Esophagus squamous epithelium (tissue), 5 donors: ENCODE measurements at regions not wholly inside any gene's neighbourhood (a gene's known extent, or its start where the extent isn't known, plus 50 kb on each side); places are given as distances from the start of the nearest gene placed in this dataset.

Source experiments
- DNase-seq: peaks from one replicate; lab custom pipeline; 2025; lab: John Stamatoyannopoulos, UW
- H3K27ac ChIP-seq, 4 donors: fragments of 200-600 bp; sonication (generic); one replicate each; pipeline ENCODE4 v1.5.1; 2016 to 2019; ENCODE audit warnings: mild to moderate bottlenecking in 1 of 4
- H3K27me3 ChIP-seq, 4 donors: fragments of 200-600 bp; sonication (generic); 1 replicate in 3 of 4; 2 replicates in 1 of 4; pipeline versions ENCODE4 v1.5.1 to v1.6.0; 2017 to 2021; ENCODE audit warnings: antibody characterized with exemption in 1 of 4
- H3K36me3 ChIP-seq, 3 donors: fragments of 200-600 bp; sonication (generic); one replicate each; pipeline ENCODE4 v1.5.1; 2016 to 2019
- H3K4me1 ChIP-seq, 3 donors: fragments of 200-600 bp; sonication (generic); one replicate each; pipeline ENCODE4 v1.5.1; 2017 to 2019
- H3K4me3 ChIP-seq, 4 donors: fragments of 200-600 bp; sonication (generic); 1 replicate in 3 of 4; 2 replicates in 1 of 4; pipeline ENCODE4 v1.5.1; 2016 to 2019; ENCODE audit warnings: mild to moderate bottlenecking in 2 of 4, moderate library complexity in 1 of 4
- H3K9me3 ChIP-seq, 3 donors: fragments of 200-600 bp; sonication (generic); one replicate each; pipeline ENCODE4 v1.5.1; 2016 to 2019
- POLR2A ChIP-seq, 4 donors: fragments of 450-650 bp; IDR thresholded peaks; one replicate each; pipeline ENCODE4 v1.6.1; 2017; ENCODE audit warnings: antibody characterized with exemption in 4 of 4, mild to moderate bottlenecking in 4 of 4, moderate library complexity in 3 of 4
- WGBS, 2 donors: methylation state at CpG; one replicate each; pipeline ENCODE4 v1.1.5; 2018; 5-methylcytosine and 5-hydroxymethylcytosine counted together
- intact Hi-C: fragments of 100-400 bp; cut with DNase I; formaldehyde crosslinking; loops from one replicate; pipeline ENCODE4 v1.15.0; 2022
- TF ChIP-seq, protein P1 (sequence below), 6 experiments: fragments of 450-650 bp in 4 of 6; fragments of 200-600 bp in 2 of 6; sonication (generic) in 2 of 6; IDR thresholded peaks; one replicate each; pipeline ENCODE4 v1.5.1; 2016 to 2019; ENCODE audit warnings: antibody characterized with exemption in 6 of 6, mild to moderate bottlenecking in 4 of 6, moderate library complexity in 4 of 6
- donor health status: DM: yes; HTN: yes; CAD: no.

DNA sequence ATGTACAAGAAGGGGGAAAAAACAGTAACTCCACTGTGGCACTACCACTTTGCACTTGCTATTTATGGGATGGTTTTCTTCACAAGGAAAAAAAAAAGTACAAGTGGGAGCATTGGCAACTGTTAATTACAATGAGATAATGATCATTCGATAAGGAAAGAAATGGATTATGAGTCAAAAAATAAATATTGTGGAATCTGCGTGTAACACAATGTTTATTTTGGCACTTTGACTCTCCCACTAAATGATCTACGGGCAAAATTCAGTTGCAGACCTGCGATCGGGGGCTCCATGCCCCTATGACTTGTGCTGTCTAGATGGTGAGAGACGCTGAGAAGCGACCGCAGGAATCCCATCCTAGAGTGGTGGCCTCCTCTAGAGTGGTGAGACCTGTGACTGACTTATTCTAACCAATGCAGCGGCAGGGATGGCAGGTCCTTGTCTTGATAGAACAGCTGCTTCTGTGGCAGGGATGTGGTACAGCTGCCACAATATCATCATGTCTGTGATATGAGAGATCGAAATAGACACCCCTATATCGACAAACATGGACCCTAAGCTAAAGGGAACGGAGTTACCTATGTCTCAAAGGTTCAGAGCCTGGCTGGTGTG is 345.0 kb upstream of the KLF6 start:
- intact Hi-C loops, result no loop called here
- DNase-seq, result no peak
- H3K27me3 ChIP-seq, result no peaks in the 10 kb centered on the region
- peak overlapping the region in 2 of 4 donors; percentile 68 for H3K27ac ChIP-seq
- no peak overlapping the region for H3K4me3 ChIP-seq
- H3K4me1 ChIP-seq, result peaks cover 3 to 39% (median 4%) of the 10 kb centered on the region in 3 donors
- peaks cover 0 to 18% (median 10%) of the 10 kb centered on the region in 3 donors for H3K9me3 ChIP-seq
- H3K36me3 ChIP-seq, result no peaks in the 10 kb centered on the region
- TF ChIP-seq, protein P1, sequence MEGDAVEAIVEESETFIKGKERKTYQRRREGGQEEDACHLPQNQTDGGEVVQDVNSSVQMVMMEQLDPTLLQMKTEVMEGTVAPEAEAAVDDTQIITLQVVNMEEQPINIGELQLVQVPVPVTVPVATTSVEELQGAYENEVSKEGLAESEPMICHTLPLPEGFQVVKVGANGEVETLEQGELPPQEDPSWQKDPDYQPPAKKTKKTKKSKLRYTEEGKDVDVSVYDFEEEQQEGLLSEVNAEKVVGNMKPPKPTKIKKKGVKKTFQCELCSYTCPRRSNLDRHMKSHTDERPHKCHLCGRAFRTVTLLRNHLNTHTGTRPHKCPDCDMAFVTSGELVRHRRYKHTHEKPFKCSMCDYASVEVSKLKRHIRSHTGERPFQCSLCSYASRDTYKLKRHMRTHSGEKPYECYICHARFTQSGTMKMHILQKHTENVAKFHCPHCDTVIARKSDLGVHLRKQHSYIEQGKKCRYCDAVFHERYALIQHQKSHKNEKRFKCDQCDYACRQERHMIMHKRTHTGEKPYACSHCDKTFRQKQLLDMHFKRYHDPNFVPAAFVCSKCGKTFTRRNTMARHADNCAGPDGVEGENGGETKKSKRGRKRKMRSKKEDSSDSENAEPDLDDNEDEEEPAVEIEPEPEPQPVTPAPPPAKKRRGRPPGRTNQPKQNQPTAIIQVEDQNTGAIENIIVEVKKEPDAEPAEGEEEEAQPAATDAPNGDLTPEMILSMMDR (IDR thresholded peaks at IDR 0.05), result no peak
- TF ChIP-seq POLR2A (IDR thresholded peaks at IDR 0.05), result no peak
- 83 to 85% methylated on average over 11 to 12 of the region's 12 CpGs for WGBS, 2 donors

DNA sequence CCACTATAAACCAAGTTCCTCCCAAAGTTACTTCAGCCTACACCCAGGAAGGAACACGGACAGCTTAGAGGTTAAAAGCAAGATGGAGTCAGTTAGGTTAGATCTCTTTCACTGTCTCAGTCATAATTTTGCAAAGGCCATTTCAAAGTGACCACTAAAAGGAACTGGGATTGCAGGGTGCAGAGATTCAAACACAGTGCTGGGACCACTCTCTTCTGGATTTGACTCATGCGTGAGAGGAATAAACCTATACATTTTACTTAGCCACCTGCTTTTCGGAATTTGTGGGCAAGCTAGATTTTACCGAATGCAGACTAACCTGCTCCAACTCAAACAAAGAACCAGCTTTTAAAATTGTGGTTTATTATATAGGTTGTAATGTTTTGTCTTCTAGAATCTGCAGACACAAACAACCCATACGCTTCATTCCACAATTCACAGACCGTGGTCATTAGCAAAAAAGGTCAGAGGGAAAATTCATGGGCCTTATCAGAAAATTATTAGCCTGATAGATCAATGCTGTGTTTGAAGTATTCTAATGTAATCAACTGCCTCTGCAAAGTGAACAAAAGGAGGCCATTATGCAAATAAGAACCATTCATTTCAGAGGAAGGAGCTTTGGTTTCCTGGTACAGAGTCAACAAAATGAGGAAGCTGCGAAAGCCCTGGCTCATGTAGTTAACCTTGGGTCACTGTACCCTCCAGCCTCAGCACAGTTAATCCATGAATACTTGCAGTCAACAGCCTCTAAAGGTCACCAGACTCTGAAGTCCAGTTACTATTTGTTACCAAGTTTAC is 342.7 kb upstream of the KLF6 start:
- DNase-seq, result no peak
- peak in 1 of 4 donors; percentile 18 for TF ChIP-seq POLR2A (IDR thresholded peaks at IDR 0.05)
- TF ChIP-seq, protein P1 (IDR thresholded peaks at IDR 0.05), result no peak
- WGBS, 2 donors, result 71 to 77% methylated on average over 7 of the region's 7 CpGs
- intact Hi-C loops, result no loop called here
- peak overlapping the region in 2 of 4 donors; percentile 14 to 30 for H3K27ac ChIP-seq
- peaks cover 0 to 21% (median 15%) of the 10 kb centered on the region in 3 donors for H3K9me3 ChIP-seq
- no peaks in the 10 kb centered on the region for H3K36me3 ChIP-seq
- H3K27me3 ChIP-seq, result no peaks in the 10 kb centered on the region
- peaks cover 3 to 39% (median 4%) of the 10 kb centered on the region in 3 donors for H3K4me1 ChIP-seq
- H3K4me3 ChIP-seq, result no peak overlapping the region

DNA sequence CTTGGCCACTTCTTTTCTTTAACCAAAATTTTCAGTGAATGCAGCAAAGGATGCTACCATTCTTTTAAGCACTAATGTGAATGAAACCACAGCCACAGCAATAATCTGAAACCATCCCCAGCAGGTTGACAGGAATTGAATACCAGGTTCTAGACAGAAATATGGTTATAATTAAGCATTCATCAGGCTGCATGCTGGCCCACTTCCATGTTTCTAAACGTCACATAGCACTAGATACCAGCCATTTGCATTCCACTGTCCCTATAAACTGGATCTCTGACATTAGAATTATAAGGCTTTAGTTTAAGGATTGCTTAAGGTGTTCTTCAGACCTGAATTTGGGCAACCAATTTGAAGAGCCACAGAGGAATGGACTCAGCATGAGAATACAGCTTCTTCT is 340.8 kb upstream of the KLF6 start:
- 50 to 71% methylated on average over 1 of the region's 1 CpG for WGBS, 2 donors
- H3K4me1 ChIP-seq, result peaks cover 0 to 25% (median 6%) of the 10 kb centered on the region in 3 donors
- intact Hi-C loops, result no loop called here

DNA sequence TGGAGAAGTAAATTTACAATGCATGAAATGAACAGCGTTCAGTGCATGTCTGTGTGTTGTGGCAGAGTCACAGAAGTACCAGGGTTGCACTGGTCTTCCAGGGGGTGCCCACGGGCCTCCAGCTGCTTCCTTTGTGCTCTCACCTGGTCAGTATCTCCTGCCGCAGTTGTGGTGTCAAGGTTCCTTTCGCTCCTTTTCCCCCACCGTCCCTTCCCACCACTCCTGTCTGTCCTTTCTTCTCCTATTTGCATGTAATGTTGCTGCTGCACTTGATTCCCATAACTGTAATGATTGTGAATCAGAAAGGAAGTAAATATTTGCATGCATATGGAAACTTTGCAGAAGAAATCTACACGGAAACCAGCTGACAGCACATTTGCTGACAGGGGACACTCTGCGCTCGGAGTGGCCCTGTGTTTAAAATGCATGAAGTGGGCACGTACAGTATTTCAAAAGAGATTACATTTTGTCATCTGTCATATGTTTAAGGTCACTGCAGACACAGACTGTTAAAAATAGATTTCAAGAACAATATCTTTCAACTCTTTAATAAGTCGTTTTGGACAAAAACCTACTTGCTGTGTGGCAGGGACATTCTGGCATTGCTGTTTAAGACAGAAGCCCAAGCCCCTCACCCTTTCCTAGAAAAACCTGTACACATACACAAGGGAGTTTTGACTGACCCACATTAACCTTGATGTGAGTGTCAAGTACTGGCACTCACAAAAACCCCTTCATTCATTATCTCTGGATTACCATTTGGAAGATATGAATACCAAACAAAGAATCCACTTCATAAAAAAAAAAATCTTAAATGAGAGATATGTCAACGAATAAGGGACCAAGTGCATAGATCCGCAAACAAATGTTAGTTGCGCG is 336.7 kb upstream of the KLF6 start:
- TF ChIP-seq POLR2A (IDR thresholded peaks at IDR 0.05), result peak in 1 of 4 donors; percentile 35
- TF ChIP-seq, protein P1 (IDR thresholded peaks at IDR 0.05), result no peak
- Histone ChIP-seq H3K4me3 (peak overlapping the region in 1 of 4 donors; percentile 24), H3K27me3 (no peaks in the 10 kb centered on the region), H3K27ac (peak overlapping the region in 2 of 4 donors; percentile 42 to 73), H3K9me3 (peaks cover 0 to 18% (median 15%) of the 10 kb centered on the region in 3 donors), H3K4me1 (peaks cover 0 to 4% (median 0%) of the 10 kb centered on the region in 3 donors), H3K36me3 (no peaks in the 10 kb centered on the region)
- no peak for DNase-seq
- WGBS, 2 donors, result 51 to 56% methylated on average over 14 of the region's 14 CpGs
- intact Hi-C loops, result no loop called here

More for the DNA sequence above, 340.8 kb upstream of the KLF6 start:
- H3K9me3 ChIP-seq, result peaks cover 0 to 21% (median 15%) of the 10 kb centered on the region in 3 donors
- no peak for TF ChIP-seq POLR2A (IDR thresholded peaks at IDR 0.05)
- TF ChIP-seq, protein P1 (IDR thresholded peaks at IDR 0.05), result no peak
- H3K4me3 ChIP-seq, result no peak overlapping the region
- DNase-seq, result no peak
- no peaks in the 10 kb centered on the region for H3K27me3 ChIP-seq
- no peaks in the 10 kb centered on the region for H3K36me3 ChIP-seq
- no peak overlapping the region for H3K27ac ChIP-seq
